Thymus (tissue), 11 donors: ENCODE measurements at regions not wholly inside any gene's neighbourhood (a gene's known extent, or its start where the extent isn't known, plus 50 kb on each side); places are given as distances from the start of the nearest gene placed in this dataset.
"Not testable (repeated sequence)": the region's sequence is repeated elsewhere in the genome, so short reads cannot be mapped to it uniquely, and the experiment has no call there.

ENCODE experiments used
- DNase-seq, 9 donors: peaks; one replicate each; pipeline ENCODE4 v3.0.0-alpha.2; 2013; ENCODE audit warnings: low spot score in 9 of 9, low read depth in 6 of 9, missing footprints in 1 of 9
- H3K27ac ChIP-seq, 2 donors: one replicate each; pipeline ENCODE4 v1.5.1; 2013; ENCODE audit warnings: control low read depth in 1 of 2, low read depth in 1 of 2, low read length in 1 of 2, mild to moderate bottlenecking in 1 of 2, moderate library complexity in 1 of 2
- H3K27me3 ChIP-seq, 2 donors: one replicate each; pipeline ENCODE4 v1.5.1; 2013; ENCODE audit warnings: low read length in 1 of 2; ENCODE audit not compliant: control insufficient read depth in 2 of 2, insufficient read depth in 1 of 2
- H3K36me3 ChIP-seq, 2 donors: one replicate each; pipeline ENCODE4 v1.5.1; 2013; ENCODE audit warnings: low read length in 1 of 2, mild to moderate bottlenecking in 1 of 2, moderate library complexity in 1 of 2; ENCODE audit not compliant: control insufficient read depth in 2 of 2, insufficient read depth in 2 of 2
- H3K4me1 ChIP-seq, 2 donors: one replicate each; pipeline ENCODE4 v1.5.1; 2013; ENCODE audit warnings: low read length in 2 of 2; ENCODE audit not compliant: control insufficient read depth in 2 of 2, insufficient read depth in 2 of 2
- H3K4me3 ChIP-seq, 2 donors: one replicate each; pipeline ENCODE4 v1.5.1; 2013; ENCODE audit warnings: low read length in 2 of 2, control low read depth in 1 of 2, mild to moderate bottlenecking in 1 of 2
- H3K9me3 ChIP-seq, 2 donors: one replicate each; pipeline ENCODE4 v1.5.1; 2013; ENCODE audit warnings: low read length in 1 of 2, mild to moderate bottlenecking in 1 of 2; ENCODE audit not compliant: control insufficient read depth in 2 of 2, insufficient read depth in 1 of 2
- WGBS: extraction: QIAGEN DNeasy Blood & Tissue Kit; methylation state at CpG from one replicate; pipeline ENCODE4 v1.1.7; 2013; 5-methylcytosine and 5-hydroxymethylcytosine counted together
- donor health status: healthy.

DNA sequence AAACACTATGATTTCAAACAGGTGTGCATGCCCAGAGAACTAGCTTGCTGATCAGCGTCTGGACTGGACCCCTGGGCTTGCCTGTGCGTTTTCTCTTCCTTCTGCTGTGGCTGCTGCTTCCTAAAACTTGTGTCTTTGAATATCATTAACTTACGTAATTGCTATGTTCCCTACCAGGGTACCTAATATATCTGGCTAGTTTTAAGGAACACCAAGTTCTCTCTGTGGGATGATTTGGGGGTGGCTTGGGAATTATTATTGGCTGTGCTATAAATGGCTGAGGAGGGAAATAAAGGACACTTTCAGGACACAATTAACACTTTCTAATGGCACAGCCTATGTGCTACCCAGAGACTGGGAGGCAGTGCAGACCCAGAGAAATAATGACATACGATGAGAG lies 606.0 kb upstream of the RBFOX1 start:
- H3K27me3 ChIP-seq = no peaks in the 10 kb centered on the region
- no peak overlapping the region for H3K27ac ChIP-seq
- WGBS = 54% methylated on average over 4 of the region's 4 CpGs
- no peak for DNase-seq
- no peaks in the 10 kb centered on the region for H3K36me3 ChIP-seq
- H3K4me3 ChIP-seq = no peak overlapping the region
- H3K9me3 ChIP-seq = no peaks in the 10 kb centered on the region
- H3K4me1 ChIP-seq = no peaks in the 10 kb centered on the region

DNA sequence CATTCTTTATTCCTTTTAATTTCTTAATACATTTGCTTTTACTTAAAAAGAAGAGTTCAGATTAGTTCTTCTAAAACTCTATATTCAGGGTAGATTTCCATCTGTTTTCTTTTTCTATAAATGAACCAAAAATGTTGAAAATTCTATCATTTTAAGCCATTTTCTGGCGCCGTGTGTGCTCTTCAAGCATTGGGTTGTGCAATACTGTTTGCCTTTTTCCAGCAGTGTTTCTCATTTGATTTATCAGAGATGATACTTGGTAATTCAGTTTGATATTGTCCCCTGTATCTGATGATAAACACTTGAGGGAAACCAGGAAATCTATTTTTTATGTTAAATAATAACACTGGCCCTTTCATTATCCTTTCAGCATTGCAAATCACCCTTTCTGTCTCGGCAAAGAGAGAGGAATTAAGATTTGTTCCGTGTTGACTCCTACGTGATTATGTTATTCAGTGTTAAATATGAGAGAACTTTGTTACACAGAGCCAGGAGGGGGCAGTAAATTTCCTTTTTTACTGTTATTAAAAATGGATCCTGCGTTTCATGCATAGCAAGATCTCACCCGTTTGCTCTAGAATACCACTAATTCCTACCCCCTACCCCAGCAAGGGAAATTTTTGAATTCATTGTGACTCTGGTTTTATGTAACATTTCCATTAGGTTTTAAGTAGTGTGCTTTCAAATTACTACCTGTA lies 606.9 kb upstream of the RBFOX1 start:
- no peak overlapping the region for H3K4me3 ChIP-seq
- no peak overlapping the region for H3K27ac ChIP-seq
- H3K9me3 ChIP-seq = no peaks in the 10 kb centered on the region
- H3K4me1 ChIP-seq = no peaks in the 10 kb centered on the region
- no peaks in the 10 kb centered on the region for H3K36me3 ChIP-seq
- DNase-seq = no peak
- 27% methylated on average over 7 of the region's 7 CpGs for WGBS
- no peaks in the 10 kb centered on the region for H3K27me3 ChIP-seq

DNA sequence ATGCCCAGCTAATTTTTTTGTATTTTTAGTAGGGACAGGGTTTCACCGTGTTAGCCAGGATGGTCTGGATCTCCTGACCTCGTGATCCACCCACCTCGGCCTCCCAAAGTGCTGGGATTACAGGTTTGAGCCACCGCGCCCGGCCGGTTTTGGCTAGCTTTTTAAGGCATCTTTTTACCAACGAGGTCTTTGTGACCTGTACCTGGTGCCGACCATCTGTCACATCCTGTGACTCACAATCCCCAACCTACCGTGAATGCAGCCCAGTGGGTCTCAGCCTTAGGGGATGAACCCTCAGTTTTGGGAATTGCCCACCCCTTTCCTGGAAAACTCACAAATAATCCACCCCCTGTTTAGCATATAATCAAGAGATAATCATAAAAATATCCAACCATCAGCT lies 607.4 kb upstream of the RBFOX1 start:
- not testable (repeated sequence) for H3K9me3 ChIP-seq, H3K36me3 ChIP-seq, H3K27me3 ChIP-seq, DNase-seq, H3K4me3 ChIP-seq, H3K4me1 ChIP-seq, H3K27ac ChIP-seq
- WGBS = 89% methylated on average over 10 of the region's 10 CpGs

DNA sequence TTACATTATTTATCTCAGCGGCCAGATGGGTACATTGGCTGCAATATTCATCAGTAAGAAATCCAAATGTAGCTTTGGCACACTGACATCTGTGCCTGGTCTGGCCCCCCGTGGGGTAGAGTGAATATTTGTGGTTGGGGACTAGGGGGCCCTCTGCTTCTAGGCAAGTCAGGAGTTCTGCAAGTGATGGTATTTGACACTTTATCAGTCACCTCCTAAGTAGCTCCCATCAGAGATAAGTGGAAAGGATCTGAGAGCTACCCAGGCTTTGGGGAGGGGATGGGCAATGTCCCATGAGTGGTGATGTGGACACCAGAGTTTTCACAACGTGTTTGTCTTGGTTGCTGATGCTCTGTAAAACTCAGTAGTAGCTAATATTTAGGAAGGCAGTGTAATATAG lies 609.9 kb upstream of the RBFOX1 start:
- no peaks in the 10 kb centered on the region for H3K36me3 ChIP-seq
- H3K27ac ChIP-seq = no peak overlapping the region
- H3K4me3 ChIP-seq = no peak overlapping the region
- no peaks in the 10 kb centered on the region for H3K4me1 ChIP-seq
- H3K9me3 ChIP-seq = no peaks in the 10 kb centered on the region
- no peak for DNase-seq
- WGBS = 70% methylated on average over 3 of the region's 3 CpGs
- H3K27me3 ChIP-seq = no peaks in the 10 kb centered on the region

DNA sequence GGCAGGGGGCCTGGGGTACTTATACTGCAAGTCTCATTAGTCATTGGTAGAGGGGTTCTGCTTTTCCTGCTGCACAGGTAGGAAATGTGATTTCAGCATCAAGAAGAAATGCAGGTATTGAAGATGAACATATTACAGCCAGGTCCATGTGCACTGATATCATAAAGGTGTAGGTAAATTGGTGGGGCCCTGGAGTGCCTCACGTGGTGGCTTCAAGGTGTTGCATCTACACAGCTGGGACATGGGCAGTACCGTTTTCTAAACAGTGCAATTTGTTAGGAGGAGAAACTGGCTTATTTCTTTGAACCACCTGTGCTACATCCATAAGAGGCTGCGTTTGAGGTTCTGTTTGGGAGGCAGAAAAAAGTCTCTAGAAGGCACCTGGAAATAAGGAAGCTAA lies 618.1 kb upstream of the RBFOX1 start:
- no peak overlapping the region for H3K4me3 ChIP-seq
- H3K4me1 ChIP-seq = no peaks in the 10 kb centered on the region
- H3K36me3 ChIP-seq = no peaks in the 10 kb centered on the region
- no peaks in the 10 kb centered on the region for H3K27me3 ChIP-seq
- H3K9me3 ChIP-seq = no peaks in the 10 kb centered on the region
- no peak overlapping the region for H3K27ac ChIP-seq
- no peak for DNase-seq
- WGBS = 60% methylated on average over 3 of the region's 3 CpGs

DNA sequence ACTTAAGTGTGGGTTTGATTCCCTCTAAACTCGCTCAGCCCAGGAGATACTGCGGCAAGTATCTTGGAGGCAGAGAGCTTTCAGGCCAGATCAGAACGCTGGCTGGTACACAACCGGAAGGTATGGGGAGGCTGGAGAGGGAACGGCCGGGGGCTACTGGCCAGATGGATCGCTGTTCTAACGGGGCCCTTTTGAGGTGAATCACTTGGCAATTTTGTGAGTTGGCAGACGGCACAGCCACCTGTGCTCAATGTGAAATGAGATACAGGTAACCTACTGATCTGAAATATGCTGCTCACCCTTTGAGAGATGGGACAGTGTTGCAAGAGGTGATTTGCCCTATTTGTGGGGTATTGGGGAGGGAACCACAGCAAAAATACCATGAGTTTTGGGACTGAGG lies 622.9 kb upstream of the RBFOX1 start:
- Histone ChIP-seq H3K36me3 (no peaks in the 10 kb centered on the region), H3K27ac (no peak overlapping the region)
- WGBS = 92% methylated on average over 9 of the region's 9 CpGs

DNA sequence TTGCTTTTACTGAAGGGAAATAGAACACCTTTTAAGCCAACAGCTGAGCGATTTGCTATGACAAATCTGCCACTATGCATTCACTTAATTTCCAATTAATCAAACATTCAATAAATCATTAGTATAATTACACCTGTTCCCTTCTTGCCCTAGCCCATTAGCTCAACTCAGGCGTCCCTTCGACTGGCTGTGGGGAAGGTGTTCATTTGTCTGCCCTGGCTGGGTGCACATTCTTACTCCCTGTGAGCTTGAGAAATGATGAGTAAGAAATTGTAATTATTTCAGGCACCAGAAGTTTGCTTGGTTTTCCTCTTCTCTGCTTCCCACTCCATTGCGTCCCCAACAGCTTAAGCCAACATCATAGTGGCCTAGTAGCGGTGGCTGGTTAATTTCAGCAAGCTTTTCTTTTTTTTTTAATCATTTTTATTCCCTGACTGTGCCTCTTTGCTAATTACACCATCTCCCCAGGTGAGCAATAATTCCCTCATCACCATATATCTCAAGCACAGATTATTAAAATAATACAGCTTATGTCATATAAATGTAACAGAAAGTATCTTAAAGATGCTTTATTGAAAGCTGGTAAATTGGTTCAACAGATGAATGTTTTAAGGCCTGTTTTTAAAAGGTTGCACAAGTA lies 623.9 kb upstream of the RBFOX1 start:
- DNase-seq = no peak
- Histone ChIP-seq H3K4me3 (no peak overlapping the region), H3K4me1 (no peaks in the 10 kb centered on the region), H3K9me3 (no peaks in the 10 kb centered on the region), H3K27ac (no peak overlapping the region), H3K27me3 (no peaks in the 10 kb centered on the region), H3K36me3 (no peaks in the 10 kb centered on the region)
- 95% methylated on average over 5 of the region's 5 CpGs for WGBS

More for the DNA sequence above, 622.9 kb upstream of the RBFOX1 start:
- no peak for DNase-seq
- H3K27me3 ChIP-seq = no peaks in the 10 kb centered on the region
- H3K4me3 ChIP-seq = no peak overlapping the region
- H3K4me1 ChIP-seq = no peaks in the 10 kb centered on the region
- no peaks in the 10 kb centered on the region for H3K9me3 ChIP-seq

DNA sequence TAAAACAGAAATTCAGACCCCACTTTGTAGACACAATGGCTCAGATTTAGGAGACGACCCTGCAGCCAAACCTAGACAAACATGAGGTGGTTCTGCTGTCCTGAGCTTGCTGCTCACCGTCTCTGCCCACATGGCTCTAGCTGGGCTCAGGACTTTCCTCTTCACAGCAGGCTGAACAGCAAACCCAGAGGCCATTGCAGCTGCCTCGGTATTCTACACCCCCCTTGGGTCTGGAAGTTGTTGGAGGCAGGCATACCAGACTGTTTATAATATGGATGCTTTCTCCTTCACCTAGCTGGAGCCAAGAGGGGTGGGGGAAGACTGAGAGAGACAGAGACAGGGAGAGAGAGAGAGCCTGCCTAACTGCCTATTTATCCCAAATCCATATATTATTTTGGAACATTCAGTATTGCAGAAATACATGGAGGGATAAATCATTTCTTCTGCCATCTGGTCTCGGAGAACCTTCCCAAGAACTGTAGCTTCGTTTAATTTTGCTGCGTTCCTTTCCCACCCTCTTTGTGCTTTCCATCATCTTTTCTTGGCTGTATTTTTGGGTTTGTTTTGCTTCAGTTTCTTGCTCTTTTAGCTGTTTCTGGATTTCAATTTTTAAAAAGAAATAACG lies 628.2 kb upstream of the RBFOX1 start:
- no peaks in the 10 kb centered on the region for H3K27me3 ChIP-seq
- H3K36me3 ChIP-seq = no peaks in the 10 kb centered on the region
- H3K4me1 ChIP-seq = no peaks in the 10 kb centered on the region
- H3K27ac ChIP-seq = no peak overlapping the region
- no peak for DNase-seq
- H3K4me3 ChIP-seq = no peak overlapping the region
- WGBS = 75% methylated on average over 7 of the region's 7 CpGs
- H3K9me3 ChIP-seq = no peaks in the 10 kb centered on the region

DNA sequence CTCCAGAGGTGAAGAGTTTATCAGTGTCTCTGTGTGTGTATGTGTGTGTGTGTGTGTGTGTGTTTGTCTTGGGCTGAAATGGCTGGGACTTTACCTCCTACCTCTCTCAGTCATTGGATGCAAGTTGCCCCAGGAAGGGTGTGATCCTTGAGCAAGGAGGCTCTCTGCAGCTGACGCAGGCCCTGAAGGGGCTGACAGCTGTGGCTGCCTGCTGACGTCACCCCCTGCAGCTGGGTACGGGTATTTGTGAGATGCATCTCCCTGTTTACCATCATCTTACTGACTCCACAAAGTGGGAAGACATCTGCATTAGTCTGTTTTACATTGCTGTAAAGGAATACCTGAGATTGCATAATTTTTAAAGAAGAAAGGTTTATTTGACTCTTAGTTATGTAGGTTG lies 631.5 kb upstream of the RBFOX1 start:
- no peaks in the 10 kb centered on the region for H3K36me3 ChIP-seq
- DNase-seq = no peak
- H3K4me1 ChIP-seq = no peaks in the 10 kb centered on the region
- no peaks in the 10 kb centered on the region for H3K9me3 ChIP-seq
- 57% methylated on average over 3 of the region's 3 CpGs for WGBS
- no peak overlapping the region for H3K4me3 ChIP-seq
- H3K27me3 ChIP-seq = no peaks in the 10 kb centered on the region
- no peak overlapping the region for H3K27ac ChIP-seq
